Endodermal cell (in vitro differentiated cells): ENCODE measurements at regions not wholly inside any gene's neighbourhood (a gene's known extent, or its start where the extent isn't known, plus 50 kb on each side); places are given as distances from the start of the nearest gene placed in this dataset.

Experiments
- DNase-seq: peaks from one replicate; pipeline ENCODE4 v3.0.0-alpha.2; 2017
- H3K27ac ChIP-seq: 2 replicates; pipeline ENCODE4 v1.5.1; 2013; ENCODE audit warnings: mild to moderate bottlenecking, low read depth, low read length, moderate library complexity
- H3K27me3 ChIP-seq: 2 replicates; pipeline ENCODE4 v1.6.1; 2013; ENCODE audit warnings: mild to moderate bottlenecking, low read length, moderate library complexity; ENCODE audit not compliant: insufficient read depth, control insufficient read depth, poor library complexity, severe bottlenecking
- H3K36me3 ChIP-seq: 2 replicates; pipeline ENCODE4 v1.7.0; 2013; ENCODE audit warnings: mild to moderate bottlenecking, low read length, moderate library complexity; ENCODE audit not compliant: control insufficient read depth, insufficient read depth
- H3K4me1 ChIP-seq: one replicate; pipeline ENCODE4 v1.7.0; 2013; ENCODE audit warnings: low read length; ENCODE audit not compliant: control insufficient read depth, insufficient read depth
- H3K4me3 ChIP-seq: 2 replicates; pipeline ENCODE4 v1.5.1; 2013; ENCODE audit warnings: mild to moderate bottlenecking, low read length, moderate library complexity
- H3K9ac ChIP-seq: 2 replicates; pipeline ENCODE4 v1.6.1; 2013; ENCODE audit warnings: mild to moderate bottlenecking, low read length, moderate library complexity; ENCODE audit not compliant: poor library complexity, severe bottlenecking; ENCODE audit errors: extremely low read depth
- H3K9me3 ChIP-seq: 2 replicates; pipeline ENCODE4 v1.6.1; 2013; ENCODE audit warnings: mild to moderate bottlenecking, low read length, moderate library complexity; ENCODE audit not compliant: control insufficient read depth
- H3K27ac Mint-ChIP-seq: 2 replicates; pipeline ENCODE4 v1.8.0; 2020; ENCODE audit warnings: mixed read lengths
- H3K27me3 Mint-ChIP-seq: 2 replicates; pipeline ENCODE4 v1.8.0; 2021; ENCODE audit warnings: mild to moderate bottlenecking, mixed read lengths; ENCODE audit not compliant: insufficient read depth
- H3K36me3 Mint-ChIP-seq: 2 replicates; pipeline ENCODE4 v1.8.0; 2020; ENCODE audit warnings: low read depth, mixed read lengths
- H3K4me1 Mint-ChIP-seq: 2 replicates; pipeline ENCODE4 v1.8.0; 2020; ENCODE audit warnings: mixed read lengths
- H3K4me3 Mint-ChIP-seq: 2 replicates; pipeline ENCODE4 v1.8.0; 2020; ENCODE audit warnings: mild to moderate bottlenecking, moderate library complexity, mixed read lengths
- H3K9me3 Mint-ChIP-seq: 2 replicates; pipeline ENCODE4 v1.8.0; 2020; ENCODE audit warnings: mild to moderate bottlenecking, mixed read lengths
- WGBS, 2 experiments: methylation state at CpG; one replicate each; pipeline versions ENCODE4 v1.1.5 to v1.1.7; 2013; ENCODE audit warnings: missing lambda C conversion rate in 2 of 2, mixed read lengths in 1 of 2; ENCODE audit not compliant: insufficient coverage in 1 of 2, insufficient read length in 1 of 2; 5-methylcytosine and 5-hydroxymethylcytosine counted together
- TF ChIP-seq, protein P1 (sequence below): fragments of 200-600 bp; sonication (generic); conservative IDR thresholded peaks from 2 replicates; pipeline ENCODE4 v1.5.0; 2021; ENCODE audit warnings: antibody characterized with exemption, mild to moderate bottlenecking

DNA sequence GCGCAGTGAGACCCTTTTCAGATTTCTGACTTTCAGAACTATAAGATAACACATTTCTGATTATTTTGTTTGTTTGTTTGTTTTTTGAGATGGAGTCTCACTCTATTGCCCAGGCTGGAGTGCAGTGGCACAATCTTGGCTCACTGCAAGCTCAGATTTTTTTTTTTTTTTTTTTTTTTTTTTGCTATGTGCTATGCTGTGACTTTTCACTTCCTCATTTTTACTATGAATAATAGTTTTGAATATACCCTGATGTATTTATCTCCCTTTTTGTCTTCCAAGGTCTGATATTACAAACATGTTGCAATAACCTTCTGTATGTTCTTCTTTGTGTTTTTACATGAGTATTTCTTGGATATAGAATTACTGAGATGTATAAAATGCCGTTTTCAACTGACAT lies 658.7 kb upstream of the SEL1L start:
- H3K4me3 Mint-ChIP-seq, result no peak overlapping the region
- Histone ChIP-seq H3K9ac (no peak overlapping the region), H3K36me3 (no peaks in the 10 kb centered on the region), H3K4me1 (no peaks in the 10 kb centered on the region), H3K27me3 (no peaks in the 10 kb centered on the region), H3K27ac (no peak overlapping the region), H3K9me3 (peaks cover 19% of the 10 kb centered on the region), H3K4me3 (no peak overlapping the region)
- no peak overlapping the region for H3K27ac Mint-ChIP-seq
- WGBS, 2 experiments, result 90% methylated on average over 1 of the region's 2 CpGs; no CpG with 5 or more reads in 1 of the 2 experiments
- H3K4me1 Mint-ChIP-seq, result no peaks in the 10 kb centered on the region
- H3K27me3 Mint-ChIP-seq, result no peaks in the 10 kb centered on the region
- peaks cover 28% of the 10 kb centered on the region for H3K9me3 Mint-ChIP-seq
- DNase-seq, result no peak
- no peaks in the 10 kb centered on the region for H3K36me3 Mint-ChIP-seq
- TF ChIP-seq, protein P1, sequence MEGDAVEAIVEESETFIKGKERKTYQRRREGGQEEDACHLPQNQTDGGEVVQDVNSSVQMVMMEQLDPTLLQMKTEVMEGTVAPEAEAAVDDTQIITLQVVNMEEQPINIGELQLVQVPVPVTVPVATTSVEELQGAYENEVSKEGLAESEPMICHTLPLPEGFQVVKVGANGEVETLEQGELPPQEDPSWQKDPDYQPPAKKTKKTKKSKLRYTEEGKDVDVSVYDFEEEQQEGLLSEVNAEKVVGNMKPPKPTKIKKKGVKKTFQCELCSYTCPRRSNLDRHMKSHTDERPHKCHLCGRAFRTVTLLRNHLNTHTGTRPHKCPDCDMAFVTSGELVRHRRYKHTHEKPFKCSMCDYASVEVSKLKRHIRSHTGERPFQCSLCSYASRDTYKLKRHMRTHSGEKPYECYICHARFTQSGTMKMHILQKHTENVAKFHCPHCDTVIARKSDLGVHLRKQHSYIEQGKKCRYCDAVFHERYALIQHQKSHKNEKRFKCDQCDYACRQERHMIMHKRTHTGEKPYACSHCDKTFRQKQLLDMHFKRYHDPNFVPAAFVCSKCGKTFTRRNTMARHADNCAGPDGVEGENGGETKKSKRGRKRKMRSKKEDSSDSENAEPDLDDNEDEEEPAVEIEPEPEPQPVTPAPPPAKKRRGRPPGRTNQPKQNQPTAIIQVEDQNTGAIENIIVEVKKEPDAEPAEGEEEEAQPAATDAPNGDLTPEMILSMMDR, result no peak

DNA sequence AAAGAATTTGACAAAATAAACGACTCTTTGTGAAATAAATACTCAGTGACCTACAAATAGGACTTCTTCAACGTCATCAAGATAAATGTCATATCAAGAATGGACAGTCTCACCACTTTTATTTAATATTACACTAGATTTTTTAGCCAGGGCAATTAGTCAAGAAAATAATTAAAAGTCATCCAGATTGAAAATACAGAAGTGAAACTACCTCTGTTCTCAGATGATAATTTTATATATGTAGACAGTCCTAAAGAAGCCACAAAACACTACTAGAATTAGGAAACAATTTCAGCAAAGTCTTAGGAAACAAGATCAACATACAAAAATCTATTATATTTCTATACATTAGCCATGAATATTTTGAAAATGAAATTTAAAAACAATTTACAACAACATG lies 689.6 kb upstream of the SEL1L start:
- H3K9me3 Mint-ChIP-seq, result no peaks in the 10 kb centered on the region
- no peak for DNase-seq
- H3K4me3 Mint-ChIP-seq, result no peak overlapping the region
- Histone ChIP-seq H3K27me3 (no peaks in the 10 kb centered on the region), H3K9me3 (no peaks in the 10 kb centered on the region), H3K36me3 (no peaks in the 10 kb centered on the region), H3K27ac (no peak overlapping the region), H3K4me1 (no peaks in the 10 kb centered on the region), H3K9ac (no peak overlapping the region), H3K4me3 (no peak overlapping the region)
- H3K4me1 Mint-ChIP-seq, result no peaks in the 10 kb centered on the region
- TF ChIP-seq, protein P1, result no peak
- no peaks in the 10 kb centered on the region for H3K36me3 Mint-ChIP-seq
- H3K27ac Mint-ChIP-seq, result no peak overlapping the region
- 42 to 44% methylated on average over 2 of the region's 2 CpGs for WGBS, 2 experiments
- H3K27me3 Mint-ChIP-seq, result peaks cover 2% of the 10 kb centered on the region

DNA sequence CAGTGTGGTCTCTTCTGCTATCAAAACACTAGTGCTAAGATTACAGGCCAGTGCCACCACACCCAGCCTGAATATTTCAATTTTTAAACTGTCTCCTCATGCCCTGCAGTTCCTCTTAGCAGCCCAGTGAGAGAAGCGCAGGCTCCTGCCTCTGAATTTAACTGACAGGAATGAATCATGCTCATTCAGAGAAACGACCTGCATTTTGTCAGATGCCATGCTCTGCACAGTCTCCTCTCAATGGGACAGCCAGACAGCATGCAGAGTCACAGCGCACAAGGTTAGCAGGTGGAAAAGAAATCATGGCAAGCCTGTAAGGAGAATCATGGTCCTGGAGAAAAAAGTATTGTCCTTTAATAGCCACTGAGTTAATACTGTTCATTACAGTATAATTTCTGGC lies 691.0 kb upstream of the SEL1L start:
- Histone ChIP-seq H3K4me1 (no peaks in the 10 kb centered on the region), H3K9me3 (no peaks in the 10 kb centered on the region), H3K4me3 (no peak overlapping the region), H3K36me3 (no peaks in the 10 kb centered on the region), H3K9ac (no peak overlapping the region), H3K27ac (no peak overlapping the region), H3K27me3 (no peaks in the 10 kb centered on the region)
- peaks cover 2% of the 10 kb centered on the region for H3K27me3 Mint-ChIP-seq
- DNase-seq, result no peak
- TF ChIP-seq, protein P1, result no peak
- no peak overlapping the region for H3K4me3 Mint-ChIP-seq
- H3K4me1 Mint-ChIP-seq, result no peaks in the 10 kb centered on the region
- no peaks in the 10 kb centered on the region for H3K9me3 Mint-ChIP-seq
- no peak overlapping the region for H3K27ac Mint-ChIP-seq
- WGBS, 2 experiments, result 84 to 85% methylated on average over 3 of the region's 3 CpGs
- H3K36me3 Mint-ChIP-seq, result no peaks in the 10 kb centered on the region
